DND-41 (cell line): ENCODE measurements at regions not wholly inside any gene's neighbourhood (a gene's known extent, or its start where the extent isn't known, plus 50 kb on each side); places are given as distances from the start of the nearest gene placed in this dataset.

Source experiments
- ATAC-seq: fragments of 200-7000 bp; cut with Tn5 transposase; 3 replicates; pipeline ENCODE4 v1.9.1; 2021; ENCODE audit warnings: low read depth; ENCODE audit not compliant: insufficient read depth
- DNase-seq: peaks from one replicate; pipeline ENCODE4 v3.0.0-alpha.2; 2020
- H2AFZ ChIP-seq: 2 replicates; pipeline ENCODE4 v1.6.0; 2012; ENCODE audit warnings: low read depth, low read length
- H3K27ac ChIP-seq: 2 replicates; pipeline ENCODE4 v1.5.1; 2012; ENCODE audit warnings: low read length, inconsistent platforms
- H3K27me3 ChIP-seq: fragments of 200-600 bp; sonication (generic); 2 replicates; pipeline ENCODE4 v1.6.0; 2012; ENCODE audit warnings: low read length, mild to moderate bottlenecking, inconsistent platforms; ENCODE audit not compliant: insufficient read depth, poor library complexity
- H3K36me3 ChIP-seq: 2 replicates; pipeline ENCODE4 v1.5.1; 2012; ENCODE audit warnings: low read length, inconsistent platforms; ENCODE audit not compliant: insufficient read depth
- H3K4me1 ChIP-seq: 2 replicates; pipeline ENCODE4 v1.5.1; 2012; ENCODE audit warnings: mild to moderate bottlenecking, low read length; ENCODE audit not compliant: insufficient read depth
- H3K4me2 ChIP-seq: 2 replicates; pipeline ENCODE4 v1.6.0; 2012; ENCODE audit warnings: mild to moderate bottlenecking, moderate library complexity, low read length, inconsistent platforms; ENCODE audit not compliant: insufficient read depth
- H3K4me3 ChIP-seq, 2 experiments: fragments of 200-600 bp in 1 of 2; shearing (Covaris generic) in 1 of 2; 2 replicates each; pipeline ENCODE4 v1.5.1; 2012 to 2016; ENCODE audit warnings: inconsistent platforms in 2 of 2, low read length in 2 of 2, mild to moderate bottlenecking in 2 of 2, low read depth in 1 of 2, moderate library complexity in 1 of 2
- H3K79me2 ChIP-seq: 2 replicates; pipeline ENCODE4 v1.6.0; 2012; ENCODE audit warnings: low read length, inconsistent platforms; ENCODE audit not compliant: insufficient read depth
- H3K9ac ChIP-seq: 2 replicates; pipeline ENCODE4 v1.6.0; 2012; ENCODE audit warnings: low read depth, mild to moderate bottlenecking, inconsistent platforms, low read length, moderate library complexity
- H3K9me3 ChIP-seq: 2 replicates; pipeline ENCODE4 v1.5.1; 2012; ENCODE audit warnings: low read length, moderate library complexity, mild to moderate bottlenecking, inconsistent platforms; ENCODE audit not compliant: insufficient read depth, severe bottlenecking
- H4K20me1 ChIP-seq: 2 replicates; pipeline ENCODE4 v1.6.0; 2012; ENCODE audit warnings: low read length; ENCODE audit not compliant: insufficient read depth
- EZH2 ChIP-seq: IDR thresholded peaks from 3 replicates; pipeline ENCODE4 v1.6.1; 2012; ENCODE audit warnings: borderline replicate concordance, low read depth, mild to moderate bottlenecking, moderate library complexity, low read length, inconsistent platforms; ENCODE audit not compliant: severe bottlenecking
- TF ChIP-seq, protein P1 (sequence below): IDR thresholded peaks from 2 replicates; pipeline ENCODE4 v1.5.1; 2012; ENCODE audit warnings: borderline replicate concordance, low read length, moderate library complexity, mild to moderate bottlenecking; ENCODE audit not compliant: poor library complexity, severe bottlenecking; ENCODE audit errors: extremely low read depth

DNA sequence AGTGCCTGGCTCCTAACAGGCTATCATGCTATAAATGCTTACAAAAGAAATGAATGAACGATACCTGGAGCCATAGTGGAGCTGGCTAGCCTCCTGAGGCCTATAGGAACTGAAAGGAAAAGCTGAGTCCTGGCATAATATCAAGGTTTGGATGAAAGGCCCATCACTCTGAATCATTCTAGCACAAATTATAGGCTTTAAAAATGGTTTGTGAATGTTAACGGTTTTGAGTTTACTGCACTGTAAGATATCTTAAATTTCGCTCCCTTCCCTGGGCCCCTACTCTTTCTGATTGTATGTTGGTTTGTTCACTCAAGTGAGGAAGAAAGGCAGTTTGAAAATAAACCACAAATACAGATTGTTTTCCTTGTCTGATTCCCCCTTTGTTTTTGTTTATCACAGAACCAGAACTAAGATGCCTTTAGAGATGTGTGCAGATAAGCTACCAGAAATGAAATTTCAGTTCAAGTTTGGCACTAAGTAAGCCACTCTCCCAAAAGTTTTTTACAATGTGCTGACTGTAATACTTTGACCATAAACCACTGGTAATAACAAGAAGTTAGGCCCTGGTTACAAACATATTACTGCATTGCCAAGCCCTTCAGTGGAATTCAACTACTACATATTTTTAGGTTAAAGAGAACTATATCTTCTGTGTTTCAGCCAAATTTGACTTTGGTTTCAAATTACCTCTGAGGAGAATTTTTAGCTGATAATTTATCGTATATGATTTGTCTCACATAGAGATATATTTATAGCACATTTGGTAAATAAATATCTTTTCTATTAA, 89.5 kb downstream of the ALX1 start:
- no peaks in the 10 kb centered on the region for H3K79me2 ChIP-seq
- no peaks in the 10 kb centered on the region for H3K36me3 ChIP-seq
- no peaks in the 10 kb centered on the region for H4K20me1 ChIP-seq
- H3K4me1 ChIP-seq, result no peaks in the 10 kb centered on the region
- H3K9ac ChIP-seq, result no peak overlapping the region
- H3K4me2 ChIP-seq, result no peak overlapping the region
- ATAC-seq (no peak), DNase-seq (no peak)
- no peaks in the 10 kb centered on the region for H3K9me3 ChIP-seq
- no peak overlapping the region for H2AFZ ChIP-seq
- no peak overlapping the region for H3K27ac ChIP-seq
- TF ChIP-seq, protein P1, sequence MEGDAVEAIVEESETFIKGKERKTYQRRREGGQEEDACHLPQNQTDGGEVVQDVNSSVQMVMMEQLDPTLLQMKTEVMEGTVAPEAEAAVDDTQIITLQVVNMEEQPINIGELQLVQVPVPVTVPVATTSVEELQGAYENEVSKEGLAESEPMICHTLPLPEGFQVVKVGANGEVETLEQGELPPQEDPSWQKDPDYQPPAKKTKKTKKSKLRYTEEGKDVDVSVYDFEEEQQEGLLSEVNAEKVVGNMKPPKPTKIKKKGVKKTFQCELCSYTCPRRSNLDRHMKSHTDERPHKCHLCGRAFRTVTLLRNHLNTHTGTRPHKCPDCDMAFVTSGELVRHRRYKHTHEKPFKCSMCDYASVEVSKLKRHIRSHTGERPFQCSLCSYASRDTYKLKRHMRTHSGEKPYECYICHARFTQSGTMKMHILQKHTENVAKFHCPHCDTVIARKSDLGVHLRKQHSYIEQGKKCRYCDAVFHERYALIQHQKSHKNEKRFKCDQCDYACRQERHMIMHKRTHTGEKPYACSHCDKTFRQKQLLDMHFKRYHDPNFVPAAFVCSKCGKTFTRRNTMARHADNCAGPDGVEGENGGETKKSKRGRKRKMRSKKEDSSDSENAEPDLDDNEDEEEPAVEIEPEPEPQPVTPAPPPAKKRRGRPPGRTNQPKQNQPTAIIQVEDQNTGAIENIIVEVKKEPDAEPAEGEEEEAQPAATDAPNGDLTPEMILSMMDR, result no peak
- no peak for TF ChIP-seq EZH2
- no peaks in the 10 kb centered on the region for H3K27me3 ChIP-seq
- H3K4me3 ChIP-seq, result no peak overlapping the region

DNA sequence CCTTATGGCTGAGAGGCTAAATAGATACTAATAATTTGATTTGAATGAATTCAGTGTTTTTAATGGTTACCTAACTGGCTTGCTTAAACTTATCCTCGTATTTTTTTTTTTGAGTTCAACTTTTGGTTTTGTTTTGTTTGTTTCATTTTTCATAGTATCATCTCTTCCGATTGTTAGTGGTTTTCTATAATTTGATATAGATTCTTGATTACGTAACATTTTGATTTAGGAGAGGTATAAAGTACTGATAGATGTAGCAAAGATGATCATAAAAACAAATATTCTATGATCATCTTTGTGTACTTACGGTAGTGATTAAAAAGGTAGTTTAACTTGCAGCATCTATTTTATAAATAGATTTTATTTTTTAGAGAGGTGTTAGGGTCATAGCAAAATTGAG, 93.0 kb downstream of the ALX1 start:
- Histone ChIP-seq H2AFZ (no peak overlapping the region), H3K9ac (no peak overlapping the region), H3K4me2 (no peak overlapping the region), H3K4me3 (no peak overlapping the region), H3K36me3 (no peaks in the 10 kb centered on the region), H3K79me2 (no peaks in the 10 kb centered on the region), H4K20me1 (no peaks in the 10 kb centered on the region), H3K9me3 (no peaks in the 10 kb centered on the region), H3K27ac (no peak overlapping the region), H3K4me1 (no peaks in the 10 kb centered on the region), H3K27me3 (no peaks in the 10 kb centered on the region)
- TF ChIP-seq, protein P1, result no peak
- no peak for TF ChIP-seq EZH2
- DNase-seq, result no peak
- ATAC-seq, result no peak

DNA sequence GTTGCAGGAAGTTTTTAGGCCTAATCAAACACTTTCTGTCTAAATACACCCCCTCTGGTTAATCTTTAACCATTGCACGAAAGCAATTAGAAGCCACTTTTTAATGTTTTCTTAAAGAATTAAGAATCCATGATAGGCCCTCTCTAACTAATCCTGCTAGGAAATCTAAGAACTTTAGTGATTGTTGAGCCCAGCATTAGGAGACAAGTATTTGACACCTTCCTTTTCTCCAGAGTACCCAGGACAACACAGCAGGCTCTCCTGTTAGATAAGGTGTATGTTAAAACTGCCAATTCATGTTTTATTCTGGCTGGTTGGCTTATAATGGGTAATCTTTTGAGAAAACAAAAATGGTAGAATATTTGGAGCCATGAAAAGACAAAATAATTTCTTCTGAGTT, 95.0 kb downstream of the ALX1 start:
- H3K4me2 ChIP-seq, result no peak overlapping the region
- no peak overlapping the region for H3K27ac ChIP-seq
- no peak overlapping the region for H3K9ac ChIP-seq
- no peak overlapping the region for H3K4me3 ChIP-seq
- no peak for DNase-seq
- no peaks in the 10 kb centered on the region for H3K27me3 ChIP-seq
- H3K36me3 ChIP-seq, result no peaks in the 10 kb centered on the region
- no peaks in the 10 kb centered on the region for H3K79me2 ChIP-seq
- no peaks in the 10 kb centered on the region for H3K9me3 ChIP-seq
- no peak for TF ChIP-seq EZH2
- TF ChIP-seq, protein P1, result no peak
- no peaks in the 10 kb centered on the region for H4K20me1 ChIP-seq
- no peaks in the 10 kb centered on the region for H3K4me1 ChIP-seq
- ATAC-seq, result no peak
- no peak overlapping the region for H2AFZ ChIP-seq

DNA sequence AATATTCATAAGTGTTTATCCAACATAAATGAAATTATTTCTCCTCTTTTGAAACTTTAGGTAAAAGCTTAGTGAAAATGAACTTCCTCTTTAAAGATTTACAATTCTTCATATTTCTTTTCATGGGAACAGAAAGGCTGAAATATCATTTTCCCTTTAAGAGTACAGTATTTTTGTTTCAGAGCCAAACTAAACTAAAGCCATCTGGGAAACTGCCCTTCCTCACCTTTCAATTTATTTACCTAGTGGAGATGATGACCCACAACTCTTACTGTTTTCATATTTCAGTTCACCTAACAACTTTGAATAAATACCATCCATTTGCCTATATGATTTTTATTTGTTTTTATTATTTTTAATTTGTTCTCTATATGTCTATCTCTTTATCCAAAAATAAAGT, 105.4 kb downstream of the ALX1 start:
- no peak overlapping the region for H2AFZ ChIP-seq
- H3K79me2 ChIP-seq, result no peaks in the 10 kb centered on the region
- no peaks in the 10 kb centered on the region for H3K4me1 ChIP-seq
- DNase-seq (no peak), ATAC-seq (no peak)
- no peak overlapping the region for H3K4me3 ChIP-seq
- H3K27ac ChIP-seq, result no peak overlapping the region
- no peak overlapping the region for H3K4me2 ChIP-seq
- no peaks in the 10 kb centered on the region for H3K36me3 ChIP-seq
- TF ChIP-seq, protein P1, result no peak
- TF ChIP-seq EZH2, result no peak
- no peaks in the 10 kb centered on the region for H3K9me3 ChIP-seq
- no peak overlapping the region for H3K9ac ChIP-seq
- no peaks in the 10 kb centered on the region for H4K20me1 ChIP-seq
- no peaks in the 10 kb centered on the region for H3K27me3 ChIP-seq
